Loucy (cell line): ENCODE measurements at regions not wholly inside any gene's neighbourhood (a gene's known extent, or its start where the extent isn't known, plus 50 kb on each side); places are given as distances from the start of the nearest gene placed in this dataset.

Source experiments
- H2AFZ ChIP-seq: fragments of 200-600 bp; sonication (generic); 2 replicates; pipeline ENCODE4 v1.6.0; 2016; ENCODE audit warnings: antibody characterized with exemption, mild to moderate bottlenecking, low read length, moderate library complexity
- H3F3A ChIP-seq: fragments of 200-600 bp; 2 replicates; pipeline ENCODE4 v1.6.0; 2016; ENCODE audit warnings: antibody characterized with exemption, low read depth, mild to moderate bottlenecking
- H3K27me3 ChIP-seq: fragments of 200-600 bp; sonication (generic); 2 replicates; pipeline ENCODE4 v1.6.1; 2014; ENCODE audit warnings: low read length, mild to moderate bottlenecking; ENCODE audit not compliant: insufficient read depth, poor library complexity, severe bottlenecking
- H3K36me3 ChIP-seq: fragments of 200-600 bp; sonication (generic); 2 replicates; pipeline ENCODE4 v1.6.1; 2016; ENCODE audit warnings: low read length; ENCODE audit not compliant: insufficient read depth
- H3K4me1 ChIP-seq: fragments of 200-600 bp; sonication (generic); 2 replicates; pipeline ENCODE4 v1.5.1; 2014; ENCODE audit warnings: low read length, mild to moderate bottlenecking; ENCODE audit not compliant: insufficient read depth, poor library complexity, severe bottlenecking
- H3K4me2 ChIP-seq: fragments of 200-600 bp; sonication (generic); 2 replicates; pipeline ENCODE4 v1.6.0; 2014; ENCODE audit warnings: antibody characterized with exemption, low read length, low read depth, mild to moderate bottlenecking; ENCODE audit not compliant: poor library complexity, severe bottlenecking
- H3K4me3 ChIP-seq: fragments of 200-600 bp; sonication (generic); 2 replicates; pipeline ENCODE4 v1.5.1; 2014; ENCODE audit warnings: low read length, mild to moderate bottlenecking, mixed read lengths; ENCODE audit not compliant: poor library complexity, severe bottlenecking
- H3K79me2 ChIP-seq: fragments of 200-600 bp; sonication (generic); 2 replicates; pipeline ENCODE4 v1.6.1; 2014; ENCODE audit warnings: low read length; ENCODE audit not compliant: insufficient read depth
- H3K9ac ChIP-seq: fragments of 200-600 bp; sonication (generic); 2 replicates; pipeline ENCODE4 v1.6.0; 2014; ENCODE audit warnings: mild to moderate bottlenecking, low read depth, low read length, moderate library complexity; ENCODE audit not compliant: poor library complexity, severe bottlenecking
- H3K9me2 ChIP-seq: fragments of 200-600 bp; sonication (generic); replicated peaks from 2 replicates; pipeline ENCODE4 v1.6.1; 2016; ENCODE audit warnings: low read depth, low read length, mixed read lengths
- H3K9me3 ChIP-seq: fragments of 200-600 bp; sonication (generic); 2 replicates; pipeline ENCODE4 v1.6.1; 2014; ENCODE audit warnings: mild to moderate bottlenecking, antibody characterized with exemption, low read length, low read depth; ENCODE audit not compliant: insufficient read depth
- H4K20me1 ChIP-seq: fragments of 200-600 bp; sonication (generic); 2 replicates; pipeline ENCODE4 v1.6.0; 2014; ENCODE audit warnings: antibody characterized with exemption, low read length, mild to moderate bottlenecking; ENCODE audit not compliant: insufficient read depth, poor library complexity, severe bottlenecking
- CTCF ChIP-seq: fragments of 200-600 bp; sonication (generic); conservative IDR thresholded peaks from 2 replicates; pipeline ENCODE4 v1.5.1; 2014; ENCODE audit warnings: mild to moderate bottlenecking, antibody characterized with exemption, low read length
- EZH2phosphoT487 ChIP-seq: fragments of 200-600 bp; IDR thresholded peaks from 2 replicates; pipeline ENCODE4 v1.6.1; 2018; ENCODE audit warnings: antibody characterized with exemption, mild to moderate bottlenecking, moderate library complexity, borderline replicate concordance

- no peaks in the 10 kb centered on the region for H3K4me1 ChIP-seq
- no peaks in the 10 kb centered on the region for H3K36me3 ChIP-seq
- TF ChIP-seq CTCF = no peak
- no peak for TF ChIP-seq EZH2phosphoT487
- H3K9ac ChIP-seq = no peak overlapping the region
- no peaks in the 10 kb centered on the region for H3F3A ChIP-seq
- no peaks in the 10 kb centered on the region for H3K9me2 ChIP-seq
- no peak overlapping the region for H3K4me2 ChIP-seq
- H2AFZ ChIP-seq = no peak overlapping the region
- no peaks in the 10 kb centered on the region for H4K20me1 ChIP-seq
- H3K27me3 ChIP-seq = no peaks in the 10 kb centered on the region
- H3K79me2 ChIP-seq = no peaks in the 10 kb centered on the region
- H3K9me3 ChIP-seq = peaks cover 17% of the 10 kb centered on the region; the same call in 1 of the 2 replicates
- H3K4me3 ChIP-seq = no peak overlapping the region
Observed at GRCh38 chr7:423312-424260, 96.1 kb downstream of the PDGFA start.

- Histone ChIP-seq H4K20me1 (no peaks in the 10 kb centered on the region), H3K9me2 (no peaks in the 10 kb centered on the region), H3K9me3 (peaks cover 17% of the 10 kb centered on the region; the same call in 1 of the 2 replicates), H3K36me3 (no peaks in the 10 kb centered on the region), H3K27me3 (no peaks in the 10 kb centered on the region), H3K4me1 (no peaks in the 10 kb centered on the region), H3K9ac (no peak overlapping the region), H3K79me2 (no peaks in the 10 kb centered on the region), H2AFZ (no peak overlapping the region), H3K4me2 (no peak overlapping the region), H3K4me3 (no peak overlapping the region), H3F3A (no peaks in the 10 kb centered on the region)
- no peak for TF ChIP-seq CTCF
- TF ChIP-seq EZH2phosphoT487 = no peak
Observed at GRCh38 chr7:424301-424935, 95.2 kb downstream of the PDGFA start.

GRCh38 chr7:424961-425793 is 94.5 kb downstream of the PDGFA start:
- H3K9me3 ChIP-seq = peaks cover 17% of the 10 kb centered on the region; the same call in 1 of the 2 replicates
- TF ChIP-seq EZH2phosphoT487 (no peak), CTCF (no peak)

More at GRCh38 chr7:424961-425793, 94.5 kb downstream of the PDGFA start:
- no peaks in the 10 kb centered on the region for H3K79me2 ChIP-seq
- no peaks in the 10 kb centered on the region for H3K9me2 ChIP-seq
- no peaks in the 10 kb centered on the region for H3K4me1 ChIP-seq
- no peaks in the 10 kb centered on the region for H3K27me3 ChIP-seq
- H3K4me2 ChIP-seq = no peak overlapping the region
- no peak overlapping the region for H3K4me3 ChIP-seq
- no peaks in the 10 kb centered on the region for H3F3A ChIP-seq
- H4K20me1 ChIP-seq = no peaks in the 10 kb centered on the region
- H3K36me3 ChIP-seq = no peaks in the 10 kb centered on the region
- no peak overlapping the region for H3K9ac ChIP-seq
- H2AFZ ChIP-seq = no peak overlapping the region
